Naive thymus-derived CD4-positive, alpha-beta T cell (primary cell): ENCODE measurements at regions not wholly inside any gene's neighbourhood (a gene's known extent, or its start where the extent isn't known, plus 50 kb on each side); places are given as distances from the start of the nearest gene placed in this dataset.

ENCODE experiments used
- ATAC-seq: fragments of 150-1000 bp; cut with Tn5 transposase; 2 replicates; pipeline ENCODE4 v1.10.0; 2021; ENCODE audit warnings: mild to moderate bottlenecking, moderate library complexity
- CTCF ChIA-PET: fragments of 350-600 bp; sonication (Branson Sonifier 250); formaldehyde crosslinking; loops from one replicate; lab custom pipeline; 2021; ENCODE audit warnings: antibody characterized with exemption; lab: Charles Lee
- POLR2A ChIA-PET: fragments of 350-600 bp; sonication (Branson Sonifier 250); formaldehyde crosslinking; loops from one replicate; lab custom pipeline; 2021; ENCODE audit warnings: antibody characterized with exemption, inconsistent platforms; lab: Charles Lee
- DNase-seq, 9 donors: peaks; one replicate each; pipeline versions ENCODE4 v3.0.0 to v3.0.0-alpha.2; 2020 to 2022; ENCODE audit warnings: mixed read lengths in 1 of 9
- H3K27ac ChIP-seq: one replicate; pipeline ENCODE4 v1.7.0; 2013; ENCODE audit warnings: mild to moderate bottlenecking, low read depth, low read length, moderate library complexity
- H3K27me3 ChIP-seq, 2 donors: one replicate each; pipeline ENCODE4 v1.7.0; 2013; ENCODE audit warnings: low read length in 2 of 2, mild to moderate bottlenecking in 2 of 2, moderate library complexity in 2 of 2; ENCODE audit not compliant: control insufficient read depth in 2 of 2, insufficient read depth in 2 of 2
- H3K36me3 ChIP-seq, 3 experiments: 1 replicate in 2 of 3; 2 replicates in 1 of 3; pipeline ENCODE4 v1.7.0; 2013; ENCODE audit warnings: low read length in 3 of 3, mild to moderate bottlenecking in 3 of 3, moderate library complexity in 1 of 3; ENCODE audit not compliant: insufficient read depth in 3 of 3, control insufficient read depth in 2 of 3
- H3K4me1 ChIP-seq, 2 donors: one replicate each; pipeline ENCODE4 v1.7.0; 2013; ENCODE audit warnings: low read length in 2 of 2, mild to moderate bottlenecking in 2 of 2, moderate library complexity in 1 of 2; ENCODE audit not compliant: control insufficient read depth in 2 of 2, insufficient read depth in 2 of 2
- H3K4me3 ChIP-seq: 2 replicates; pipeline ENCODE4 v1.7.0; 2013; ENCODE audit warnings: mild to moderate bottlenecking, low read length
- H3K9me3 ChIP-seq, 3 experiments: 1 replicate in 2 of 3; 2 replicates in 1 of 3; pipeline ENCODE4 v1.7.0; 2013; ENCODE audit warnings: low read length in 3 of 3; ENCODE audit not compliant: control insufficient read depth in 2 of 3
- H3K27ac Mint-ChIP-seq, 9 donors: one replicate each; pipeline ENCODE4 v1.8.0; 2020 to 2022; ENCODE audit warnings: mixed read lengths in 9 of 9, mild to moderate bottlenecking in 8 of 9, moderate library complexity in 5 of 9, inconsistent platforms in 2 of 9
- H3K27me3 Mint-ChIP-seq, 5 donors: one replicate each; pipeline ENCODE4 v1.8.0; 2021 to 2022; ENCODE audit warnings: mixed read lengths in 5 of 5, mild to moderate bottlenecking in 1 of 5
- H3K36me3 Mint-ChIP-seq, 5 donors: one replicate each; pipeline ENCODE4 v1.8.0; 2020 to 2022; ENCODE audit warnings: mixed read lengths in 5 of 5, mild to moderate bottlenecking in 3 of 5, inconsistent platforms in 1 of 5
- H3K4me1 Mint-ChIP-seq, 7 donors: one replicate each; pipeline ENCODE4 v1.8.0; 2020 to 2022; ENCODE audit warnings: mixed read lengths in 7 of 7, mild to moderate bottlenecking in 3 of 7, inconsistent platforms in 1 of 7
- H3K4me3 Mint-ChIP-seq, 10 donors: one replicate each; pipeline ENCODE4 v1.8.0; 2020 to 2022; ENCODE audit warnings: mild to moderate bottlenecking in 10 of 10, mixed read lengths in 10 of 10, moderate library complexity in 6 of 10, inconsistent platforms in 2 of 10
- H3K9me3 Mint-ChIP-seq, 11 donors: one replicate each; pipeline ENCODE4 v1.8.0; 2020 to 2022; ENCODE audit warnings: mixed read lengths in 11 of 11, mild to moderate bottlenecking in 4 of 11, inconsistent platforms in 1 of 11, moderate library complexity in 1 of 11
- intact Hi-C, 2 donors: fragments of 100-400 bp; cut with micrococcal nuclease; formaldehyde crosslinking; loops; one replicate each; pipeline ENCODE4 v1.15.1; 2023

DNA sequence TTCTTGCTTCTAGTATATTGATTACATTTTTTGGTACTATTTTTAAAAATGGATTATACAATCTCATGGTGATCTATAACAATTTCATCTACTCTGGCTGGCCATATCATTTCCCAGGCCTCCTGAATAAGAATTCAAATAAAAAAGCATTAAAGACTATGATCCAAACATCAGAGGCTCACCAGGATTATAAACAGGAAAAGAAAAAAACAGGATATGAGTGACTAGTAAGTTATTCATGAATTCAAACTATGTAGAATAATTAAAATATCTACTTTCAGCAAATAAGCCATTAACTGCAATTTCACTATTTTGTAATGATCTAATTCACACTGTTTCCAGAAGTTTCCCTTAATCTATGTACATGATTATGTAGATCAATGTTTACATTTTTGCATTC lies 293.1 kb upstream of the CDH6 start:
- H3K27me3 ChIP-seq = no peaks in the 10 kb centered on the region
- Mint-ChIP-seq H3K27me3 (no peaks in the 10 kb centered on the region), H3K27ac (no peak overlapping the region), H3K4me3 (no peak overlapping the region), H3K36me3 (no peaks in the 10 kb centered on the region), H3K9me3 (peaks cover 0 to 15% (median 0%) of the 10 kb centered on the region in 11 donors), H3K4me1 (no peaks in the 10 kb centered on the region)
- H3K4me1 ChIP-seq = no peaks in the 10 kb centered on the region
- H3K27ac ChIP-seq = no peak overlapping the region
- H3K36me3 ChIP-seq = no peaks in the 10 kb centered on the region
- CTCF ChIA-PET = no interaction called here
- POLR2A ChIA-PET = no interaction called here
- DNase-seq (no peak), ATAC-seq (no peak)
- intact Hi-C loops = no loop called here
- H3K9me3 ChIP-seq = no peaks in the 10 kb centered on the region
- no peak overlapping the region for H3K4me3 ChIP-seq

DNA sequence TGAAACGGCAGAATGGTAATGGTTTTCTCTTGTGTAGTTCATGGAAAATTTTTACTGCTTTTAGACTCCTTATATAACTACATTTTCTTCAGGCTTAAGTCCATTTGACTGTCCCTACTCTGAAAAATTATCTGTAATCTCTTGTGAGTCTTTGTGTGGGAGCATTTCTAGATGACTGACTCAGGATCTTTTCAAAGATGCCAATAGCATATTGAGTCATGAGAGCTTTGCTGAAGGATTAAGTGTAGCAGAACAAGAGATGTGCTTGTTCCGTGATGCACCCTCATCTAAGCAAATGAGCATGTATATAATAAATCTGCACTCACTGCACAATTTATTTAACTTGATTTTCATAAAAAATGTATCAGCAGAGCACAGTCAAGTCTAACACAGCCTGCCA lies 298.7 kb upstream of the CDH6 start:
- Mint-ChIP-seq H3K4me3 (no peak overlapping the region), H3K27me3 (no peaks in the 10 kb centered on the region), H3K9me3 (peaks cover 0 to 17% (median 2%) of the 10 kb centered on the region in 11 donors), H3K4me1 (no peaks in the 10 kb centered on the region), H3K27ac (no peak overlapping the region), H3K36me3 (peaks cover 0 to 3% (median 0%) of the 10 kb centered on the region in 5 donors)
- intact Hi-C loops = no loop called here
- Histone ChIP-seq H3K27me3 (no peaks in the 10 kb centered on the region), H3K4me1 (no peaks in the 10 kb centered on the region), H3K36me3 (no peaks in the 10 kb centered on the region), H3K4me3 (no peak overlapping the region), H3K27ac (no peak overlapping the region), H3K9me3 (no peaks in the 10 kb centered on the region)
- ATAC-seq (no peak), DNase-seq (no peak)
- ChIA-PET POLR2A (no interaction called here), CTCF (no interaction called here)

DNA sequence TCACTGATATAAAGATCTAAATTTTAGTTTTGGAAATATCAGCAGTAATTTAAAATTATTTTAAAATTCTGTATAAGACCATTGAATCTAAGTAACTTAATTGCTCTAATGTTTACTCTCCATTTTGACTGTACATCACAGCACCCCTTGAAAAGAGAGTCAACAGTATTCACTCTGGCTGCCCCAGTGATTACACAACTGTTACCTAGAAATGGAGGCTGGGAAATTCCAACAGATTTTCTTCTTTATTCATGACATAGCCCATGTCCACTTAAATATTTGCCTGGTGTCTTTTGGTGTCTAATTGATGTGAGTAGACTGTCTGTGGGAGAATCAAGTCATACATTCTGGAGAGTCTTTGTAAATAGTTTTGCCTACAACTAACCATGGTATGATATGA lies 301.8 kb upstream of the CDH6 start:
- H3K4me3 ChIP-seq = no peak overlapping the region
- H3K27me3 Mint-ChIP-seq = no peaks in the 10 kb centered on the region
- H3K4me3 Mint-ChIP-seq = no peak overlapping the region
- H3K4me1 Mint-ChIP-seq = no peaks in the 10 kb centered on the region
- H3K36me3 Mint-ChIP-seq = peaks cover 0 to 3% (median 0%) of the 10 kb centered on the region in 5 donors
- no peaks in the 10 kb centered on the region for H3K4me1 ChIP-seq
- no peaks in the 10 kb centered on the region for H3K9me3 ChIP-seq
- no peak overlapping the region for H3K27ac ChIP-seq
- POLR2A ChIA-PET = no interaction called here
- intact Hi-C loops = no loop called here
- peaks cover 0 to 19% (median 4%) of the 10 kb centered on the region in 11 donors for H3K9me3 Mint-ChIP-seq
- H3K27me3 ChIP-seq = no peaks in the 10 kb centered on the region
- no peak for ATAC-seq
- CTCF ChIA-PET = no interaction called here
- no peaks in the 10 kb centered on the region for H3K36me3 ChIP-seq
- no peak for DNase-seq
- no peak overlapping the region for H3K27ac Mint-ChIP-seq

DNA sequence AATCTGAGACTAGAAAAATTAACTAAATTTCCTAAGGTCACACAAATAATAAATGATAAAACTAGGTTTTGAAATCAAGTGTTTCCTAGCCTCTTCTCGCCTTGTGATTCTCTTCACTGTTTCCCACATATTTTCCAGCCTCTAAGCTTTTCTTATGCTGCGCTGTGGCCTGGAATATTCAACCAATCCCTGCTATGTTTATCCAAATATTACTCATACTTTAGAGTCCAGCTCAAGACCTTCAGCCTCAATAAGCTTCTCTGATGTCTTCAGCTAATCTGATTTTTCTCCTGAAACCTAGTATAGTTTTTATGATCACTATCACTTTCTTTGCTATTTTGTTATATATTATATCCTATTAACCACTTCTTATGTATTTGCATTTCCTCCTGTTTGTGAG lies 303.1 kb upstream of the CDH6 start:
- Histone ChIP-seq H3K4me1 (no peaks in the 10 kb centered on the region), H3K27me3 (no peaks in the 10 kb centered on the region), H3K4me3 (no peak overlapping the region), H3K9me3 (no peaks in the 10 kb centered on the region), H3K27ac (no peak overlapping the region), H3K36me3 (no peaks in the 10 kb centered on the region)
- CTCF ChIA-PET = no interaction called here
- Mint-ChIP-seq H3K9me3 (peaks cover 0 to 21% (median 4%) of the 10 kb centered on the region in 11 donors), H3K27ac (no peak overlapping the region), H3K4me3 (no peak overlapping the region), H3K4me1 (no peaks in the 10 kb centered on the region), H3K36me3 (peaks cover 0 to 3% (median 0%) of the 10 kb centered on the region in 5 donors), H3K27me3 (no peaks in the 10 kb centered on the region)
- ATAC-seq = no peak
- intact Hi-C loops = no loop called here
- POLR2A ChIA-PET = no interaction called here
- DNase-seq = no peak

DNA sequence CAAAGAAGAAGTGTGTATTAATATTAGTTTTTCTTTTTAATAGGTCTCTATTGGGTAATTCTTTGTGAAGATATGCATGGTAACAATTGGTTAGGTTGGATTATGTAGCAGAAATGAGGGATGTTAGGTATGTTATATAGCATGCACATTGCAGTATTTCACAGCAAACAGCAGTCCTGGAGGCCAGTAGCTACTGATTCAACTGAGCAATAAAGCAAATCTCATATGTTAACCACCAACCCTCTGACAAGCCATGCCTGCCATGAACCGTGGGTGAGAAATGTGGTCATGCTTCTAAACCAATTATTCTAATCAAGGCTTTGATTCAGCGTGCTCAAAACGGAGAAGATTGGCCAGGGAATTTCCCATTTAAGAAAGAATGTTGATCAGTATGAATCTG lies 313.0 kb upstream of the CDH6 start:
- no peak for DNase-seq
- peaks cover 0 to 4% (median 0%) of the 10 kb centered on the region in 5 donors for H3K36me3 Mint-ChIP-seq
- H3K9me3 Mint-ChIP-seq = peaks cover 0 to 21% (median 9%) of the 10 kb centered on the region in 11 donors
- no peaks in the 10 kb centered on the region for H3K4me1 Mint-ChIP-seq
- POLR2A ChIA-PET = no interaction called here
- Histone ChIP-seq H3K36me3 (no peaks in the 10 kb centered on the region), H3K4me1 (no peaks in the 10 kb centered on the region), H3K27ac (no peak overlapping the region), H3K27me3 (no peaks in the 10 kb centered on the region), H3K9me3 (peaks cover 0 to 4% (median 0%) of the 10 kb centered on the region in 3 experiments), H3K4me3 (no peak overlapping the region)
- CTCF ChIA-PET = no interaction called here
- H3K27me3 Mint-ChIP-seq = no peaks in the 10 kb centered on the region
- intact Hi-C loops = no loop called here
- ATAC-seq = no peak
- H3K27ac Mint-ChIP-seq = no peak overlapping the region
- no peak overlapping the region for H3K4me3 Mint-ChIP-seq

DNA sequence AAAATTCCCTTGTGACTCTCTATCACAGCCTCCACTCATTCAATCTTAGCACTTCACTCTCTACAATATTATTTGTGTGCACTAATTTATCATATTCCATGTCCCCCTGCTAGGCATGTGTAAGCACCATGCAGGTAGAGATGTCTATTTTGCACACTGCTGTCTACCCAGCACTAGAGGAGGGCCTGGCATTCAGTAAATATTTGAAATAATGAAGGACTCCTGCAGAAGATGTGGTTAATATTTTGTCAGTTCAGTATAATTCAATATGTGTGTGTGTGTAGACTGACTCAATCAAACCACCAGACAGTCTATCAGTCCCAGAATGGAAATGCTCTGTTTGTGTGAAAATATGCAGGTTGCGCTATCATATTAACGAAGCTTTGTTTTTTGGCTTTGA lies 313.6 kb upstream of the CDH6 start:
- Histone ChIP-seq H3K36me3 (no peaks in the 10 kb centered on the region), H3K4me3 (no peak overlapping the region), H3K27ac (no peak overlapping the region), H3K4me1 (no peaks in the 10 kb centered on the region), H3K9me3 (peaks cover 0 to 4% (median 0%) of the 10 kb centered on the region in 3 experiments), H3K27me3 (no peaks in the 10 kb centered on the region)
- Mint-ChIP-seq H3K9me3 (peaks cover 0 to 15% (median 7%) of the 10 kb centered on the region in 11 donors), H3K4me3 (no peak overlapping the region), H3K27me3 (no peaks in the 10 kb centered on the region), H3K4me1 (no peaks in the 10 kb centered on the region), H3K36me3 (peaks cover 0 to 4% (median 0%) of the 10 kb centered on the region in 5 donors), H3K27ac (no peak overlapping the region)
- DNase-seq (no peak), ATAC-seq (no peak)
- ChIA-PET POLR2A (no interaction called here), CTCF (no interaction called here)
- intact Hi-C loops = no loop called here

DNA sequence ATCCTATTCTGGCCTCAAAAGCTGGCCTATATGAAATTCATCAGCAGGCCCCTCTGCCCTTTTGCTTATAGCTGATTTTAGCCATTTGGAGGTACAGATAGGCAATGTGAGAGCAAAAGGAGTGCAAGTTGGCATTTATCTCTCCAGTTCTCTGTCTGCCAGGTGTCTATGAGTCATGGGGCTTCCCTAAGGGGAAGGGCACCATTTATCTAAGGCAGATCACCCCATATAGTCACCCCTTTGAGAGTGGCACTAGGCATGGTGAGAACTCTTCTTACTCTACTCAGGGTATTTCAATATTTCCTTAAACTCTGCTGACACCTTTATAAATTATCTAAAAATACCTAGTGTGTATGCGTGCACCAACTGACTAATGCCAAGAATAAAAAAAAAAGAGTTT lies 314.7 kb upstream of the CDH6 start:
- CTCF ChIA-PET = no interaction called here
- Mint-ChIP-seq H3K27ac (no peak overlapping the region), H3K27me3 (no peaks in the 10 kb centered on the region)

More for the DNA sequence above, 314.7 kb upstream of the CDH6 start:
- Mint-ChIP-seq H3K4me1 (no peaks in the 10 kb centered on the region), H3K9me3 (peaks cover 0 to 9% (median 5%) of the 10 kb centered on the region in 11 donors), H3K36me3 (peaks cover 0 to under 1% (median 0%) of the 10 kb centered on the region in 5 donors), H3K4me3 (no peak overlapping the region)
- no peaks in the 10 kb centered on the region for H3K4me1 ChIP-seq
- intact Hi-C loops = no loop called here
- H3K36me3 ChIP-seq = no peaks in the 10 kb centered on the region
- peaks cover 0 to 4% (median 0%) of the 10 kb centered on the region in 3 experiments for H3K9me3 ChIP-seq
- no peaks in the 10 kb centered on the region for H3K27me3 ChIP-seq
- POLR2A ChIA-PET = no interaction called here
- DNase-seq (no peak), ATAC-seq (no peak)
- H3K27ac ChIP-seq = no peak overlapping the region
- no peak overlapping the region for H3K4me3 ChIP-seq
